ENCODE measurements at regions not wholly inside any gene's neighbourhood (a gene's known extent, or its start where the extent isn't known, plus 50 kb on each side); places are given as distances from the start of the nearest gene placed in this dataset.

DNA sequence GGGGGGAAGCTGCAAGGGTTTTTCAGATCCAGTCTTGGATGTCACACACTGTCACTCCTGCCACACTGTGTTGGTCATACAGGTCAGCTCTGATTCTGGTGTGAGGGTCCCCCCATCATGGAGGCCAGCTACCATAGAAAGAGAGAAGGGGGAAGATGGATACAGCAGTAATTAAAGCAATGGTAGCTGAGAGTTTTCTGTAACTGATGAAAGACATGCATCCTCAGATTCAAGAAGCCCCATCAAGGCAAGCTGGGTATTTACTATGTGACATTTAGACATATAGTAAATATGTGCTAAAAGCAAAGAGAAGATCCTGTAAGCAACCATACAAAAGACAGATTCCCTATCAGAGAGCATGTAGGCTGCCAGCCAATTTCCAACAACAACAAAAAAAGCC lies 110.9 kb upstream of the COL5A1 start:
- TF ChIP-seq, protein P1, sequence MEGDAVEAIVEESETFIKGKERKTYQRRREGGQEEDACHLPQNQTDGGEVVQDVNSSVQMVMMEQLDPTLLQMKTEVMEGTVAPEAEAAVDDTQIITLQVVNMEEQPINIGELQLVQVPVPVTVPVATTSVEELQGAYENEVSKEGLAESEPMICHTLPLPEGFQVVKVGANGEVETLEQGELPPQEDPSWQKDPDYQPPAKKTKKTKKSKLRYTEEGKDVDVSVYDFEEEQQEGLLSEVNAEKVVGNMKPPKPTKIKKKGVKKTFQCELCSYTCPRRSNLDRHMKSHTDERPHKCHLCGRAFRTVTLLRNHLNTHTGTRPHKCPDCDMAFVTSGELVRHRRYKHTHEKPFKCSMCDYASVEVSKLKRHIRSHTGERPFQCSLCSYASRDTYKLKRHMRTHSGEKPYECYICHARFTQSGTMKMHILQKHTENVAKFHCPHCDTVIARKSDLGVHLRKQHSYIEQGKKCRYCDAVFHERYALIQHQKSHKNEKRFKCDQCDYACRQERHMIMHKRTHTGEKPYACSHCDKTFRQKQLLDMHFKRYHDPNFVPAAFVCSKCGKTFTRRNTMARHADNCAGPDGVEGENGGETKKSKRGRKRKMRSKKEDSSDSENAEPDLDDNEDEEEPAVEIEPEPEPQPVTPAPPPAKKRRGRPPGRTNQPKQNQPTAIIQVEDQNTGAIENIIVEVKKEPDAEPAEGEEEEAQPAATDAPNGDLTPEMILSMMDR (conservative IDR thresholded peaks at IDR 0.05; ENCODE audit: low read depth, low read length), result no peak
- TF ChIP-seq, protein P2, sequence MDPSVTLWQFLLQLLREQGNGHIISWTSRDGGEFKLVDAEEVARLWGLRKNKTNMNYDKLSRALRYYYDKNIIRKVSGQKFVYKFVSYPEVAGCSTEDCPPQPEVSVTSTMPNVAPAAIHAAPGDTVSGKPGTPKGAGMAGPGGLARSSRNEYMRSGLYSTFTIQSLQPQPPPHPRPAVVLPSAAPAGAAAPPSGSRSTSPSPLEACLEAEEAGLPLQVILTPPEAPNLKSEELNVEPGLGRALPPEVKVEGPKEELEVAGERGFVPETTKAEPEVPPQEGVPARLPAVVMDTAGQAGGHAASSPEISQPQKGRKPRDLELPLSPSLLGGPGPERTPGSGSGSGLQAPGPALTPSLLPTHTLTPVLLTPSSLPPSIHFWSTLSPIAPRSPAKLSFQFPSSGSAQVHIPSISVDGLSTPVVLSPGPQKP (IDR thresholded peaks at IDR 0.05; ENCODE audit: borderline replicate concordance, low read depth, low read length), result no peak
- TF ChIP-seq FOS (IDR thresholded peaks at IDR 0.05; ENCODE audit: low read depth, low read length), result no peak
- no peak for TF ChIP-seq POLR2A (IDR thresholded peaks at IDR 0.05; ENCODE audit: low read depth, low read length)
- no peak for TF ChIP-seq CEBPB (IDR thresholded peaks at IDR 0.05; ENCODE audit: low read depth, low read length)
- TF ChIP-seq RCOR1 (IDR thresholded peaks at IDR 0.05; ENCODE audit: insufficient replicate concordance, low read length), result no peak
- TF ChIP-seq BHLHE40 (IDR thresholded peaks at IDR 0.05; ENCODE audit: low read depth, low read length), result no peak
- TF ChIP-seq MAFK (IDR thresholded peaks at IDR 0.05; ENCODE audit: low read depth, low read length), result no peak
- no peak for TF ChIP-seq SMC3 (IDR thresholded peaks at IDR 0.05; ENCODE audit: low read depth, low read length)
- TF ChIP-seq MAZ (IDR thresholded peaks at IDR 0.05; ENCODE audit: borderline replicate concordance, low read depth, low read length), result no peak

All from IMR-90 (cell line).